GM12874 (cell line): ENCODE measurements at regions not wholly inside any gene's neighbourhood (a gene's known extent, or its start where the extent isn't known, plus 50 kb on each side); places are given as distances from the start of the nearest gene placed in this dataset.

ENCODE experiments used
- CTCF ChIP-seq: IDR thresholded peaks from 2 replicates; pipeline ENCODE4 v1.5.1; 2011; ENCODE audit warnings: low read depth, mild to moderate bottlenecking, control low read depth, low read length, moderate library complexity; ENCODE audit not compliant: insufficient read depth

- no peak for TF ChIP-seq CTCF
Measured at GRCh38 chr1:193359631-193360030, 173.2 kb upstream of the B3GALT2 start.

GRCh38 chr1:193358419-193358818 is 172.0 kb upstream of the B3GALT2 start:
- no peak for TF ChIP-seq CTCF

- no peak for TF ChIP-seq CTCF
Measured at GRCh38 chr1:193356249-193356648, 169.8 kb upstream of the B3GALT2 start.

- TF ChIP-seq CTCF: no peak
Measured at GRCh38 chr1:193355626-193356025, 169.2 kb upstream of the B3GALT2 start.

- TF ChIP-seq CTCF: no peak
Measured at GRCh38 chr1:193355178-193355577, 168.8 kb upstream of the B3GALT2 start.

- no peak for TF ChIP-seq CTCF
Measured at GRCh38 chr1:193348769-193349535, 162.5 kb upstream of the B3GALT2 start.

GRCh38 chr1:193348091-193348768 is 161.8 kb upstream of the B3GALT2 start:
- TF ChIP-seq CTCF: no peak
